Activated naive CD8-positive, alpha-beta T cell treated with anti-CD3 and anti-CD28 coated beads, Interleukin-2, amount 10 ng/mL, durations not matched to agents 7 days and 5 days (primary cell): ENCODE measurements at regions not wholly inside any gene's neighbourhood (a gene's known extent, or its start where the extent isn't known, plus 50 kb on each side); places are given as distances from the start of the nearest gene placed in this dataset.

ENCODE experiments used
- ATAC-seq: fragments of 150-1000 bp; cut with Tn5 transposase; one replicate; pipeline ENCODE4 v1.10.0; 2021; ENCODE audit warnings: low read depth, moderate library complexity
- POLR2A ChIA-PET: fragments of 350-600 bp; sonication (Branson Sonifier 250); formaldehyde crosslinking; loops from one replicate; lab custom pipeline; 2021; ENCODE audit warnings: antibody characterized with exemption; lab: Charles Lee
- DNase-seq: peaks from one replicate; pipeline ENCODE4 v3.0.0; 2021
- H3K27ac Mint-ChIP-seq: one replicate; pipeline ENCODE4 v1.8.0; 2022; ENCODE audit warnings: mild to moderate bottlenecking, mixed read lengths
- H3K27me3 Mint-ChIP-seq: one replicate; pipeline ENCODE4 v1.8.0; 2022; ENCODE audit warnings: mild to moderate bottlenecking, moderate library complexity, mixed read lengths
- H3K36me3 Mint-ChIP-seq: one replicate; pipeline ENCODE4 v1.8.0; 2021; ENCODE audit warnings: mild to moderate bottlenecking, mixed read lengths
- H3K4me1 Mint-ChIP-seq: one replicate; pipeline ENCODE4 v1.8.0; 2021; ENCODE audit warnings: mixed read lengths
- H3K4me3 Mint-ChIP-seq: one replicate; pipeline ENCODE4 v1.8.0; 2022; ENCODE audit warnings: mild to moderate bottlenecking, moderate library complexity, mixed read lengths
- H3K9me3 Mint-ChIP-seq: one replicate; pipeline ENCODE4 v1.8.0; 2021; ENCODE audit warnings: mixed read lengths

GRCh38 chr7:9231630-9232121, 798.3 kb downstream of the NXPH1 start:
- peaks cover 6% of the 10 kb centered on the region for H3K9me3 Mint-ChIP-seq
- POLR2A ChIA-PET, result no interaction called here
- H3K27me3 Mint-ChIP-seq, result no peaks in the 10 kb centered on the region
- no peak for DNase-seq
- no peak for ATAC-seq
- no peak overlapping the region for H3K4me3 Mint-ChIP-seq
- H3K27ac Mint-ChIP-seq, result no peak overlapping the region
- H3K4me1 Mint-ChIP-seq, result no peaks in the 10 kb centered on the region
- no peaks in the 10 kb centered on the region for H3K36me3 Mint-ChIP-seq

- Mint-ChIP-seq H3K27ac (no peak overlapping the region), H3K4me1 (no peaks in the 10 kb centered on the region), H3K9me3 (peaks cover 15% of the 10 kb centered on the region), H3K27me3 (no peaks in the 10 kb centered on the region), H3K4me3 (no peak overlapping the region), H3K36me3 (no peaks in the 10 kb centered on the region)
- no peak for DNase-seq
- no peak for ATAC-seq
- POLR2A ChIA-PET, result no interaction called here
These were observed 806.6 kb downstream of the NXPH1 start for GRCh38 chr7:9240001-9240400.

GRCh38 chr7:9241826-9242225, 808.4 kb downstream of the NXPH1 start:
- POLR2A ChIA-PET, result no interaction called here
- Mint-ChIP-seq H3K27ac (no peak overlapping the region), H3K4me1 (no peaks in the 10 kb centered on the region), H3K36me3 (no peaks in the 10 kb centered on the region), H3K9me3 (peaks cover 11% of the 10 kb centered on the region), H3K27me3 (no peaks in the 10 kb centered on the region), H3K4me3 (no peak overlapping the region)
- ATAC-seq (no peak), DNase-seq (no peak)

- no peaks in the 10 kb centered on the region for H3K27me3 Mint-ChIP-seq
- H3K4me3 Mint-ChIP-seq, result no peak overlapping the region
- no peaks in the 10 kb centered on the region for H3K36me3 Mint-ChIP-seq
- DNase-seq (no peak), ATAC-seq (no peak)
- H3K9me3 Mint-ChIP-seq, result peaks cover 11% of the 10 kb centered on the region
- POLR2A ChIA-PET, result no interaction called here
- H3K27ac Mint-ChIP-seq, result no peak overlapping the region
- H3K4me1 Mint-ChIP-seq, result no peaks in the 10 kb centered on the region
These were observed 809.2 kb downstream of the NXPH1 start for GRCh38 chr7:9242636-9243035.

- Mint-ChIP-seq H3K4me1 (no peaks in the 10 kb centered on the region), H3K4me3 (no peak overlapping the region), H3K27me3 (no peaks in the 10 kb centered on the region), H3K9me3 (peaks cover 8% of the 10 kb centered on the region), H3K36me3 (no peaks in the 10 kb centered on the region), H3K27ac (no peak overlapping the region)
- POLR2A ChIA-PET, result no interaction called here
- DNase-seq (no peak), ATAC-seq (no peak)
These were observed 817.5 kb downstream of the NXPH1 start for GRCh38 chr7:9250876-9251275.

- ATAC-seq (no peak), DNase-seq (no peak)
- H3K27me3 Mint-ChIP-seq, result no peaks in the 10 kb centered on the region
- H3K4me3 Mint-ChIP-seq, result no peak overlapping the region
- H3K27ac Mint-ChIP-seq, result no peak overlapping the region
- H3K36me3 Mint-ChIP-seq, result no peaks in the 10 kb centered on the region
- peaks cover 4% of the 10 kb centered on the region for H3K9me3 Mint-ChIP-seq
- no peaks in the 10 kb centered on the region for H3K4me1 Mint-ChIP-seq
- POLR2A ChIA-PET, result no interaction called here
These were observed 831.0 kb downstream of the NXPH1 start for GRCh38 chr7:9264395-9264794.

- Mint-ChIP-seq H3K9me3 (peaks cover 3% of the 10 kb centered on the region), H3K27me3 (no peaks in the 10 kb centered on the region), H3K4me3 (no peak overlapping the region), H3K27ac (no peak overlapping the region), H3K36me3 (no peaks in the 10 kb centered on the region), H3K4me1 (no peaks in the 10 kb centered on the region)
- ATAC-seq (no peak), DNase-seq (no peak)
- POLR2A ChIA-PET, result no interaction called here
These were observed 846.7 kb downstream of the NXPH1 start for GRCh38 chr7:9280088-9280487.

GRCh38 chr7:9283246-9283645, 849.8 kb downstream of the NXPH1 start:
- Mint-ChIP-seq H3K4me1 (no peaks in the 10 kb centered on the region), H3K27me3 (no peaks in the 10 kb centered on the region), H3K9me3 (peaks cover 4% of the 10 kb centered on the region), H3K27ac (no peak overlapping the region), H3K36me3 (no peaks in the 10 kb centered on the region), H3K4me3 (no peak overlapping the region)
- ATAC-seq (no peak), DNase-seq (no peak)
- POLR2A ChIA-PET, result no interaction called here

- no peak overlapping the region for H3K27ac Mint-ChIP-seq
- DNase-seq (no peak), ATAC-seq (no peak)
- no peaks in the 10 kb centered on the region for H3K36me3 Mint-ChIP-seq
- H3K4me1 Mint-ChIP-seq, result no peaks in the 10 kb centered on the region
- POLR2A ChIA-PET, result no interaction called here
- peaks cover 2% of the 10 kb centered on the region for H3K9me3 Mint-ChIP-seq
- H3K27me3 Mint-ChIP-seq, result no peaks in the 10 kb centered on the region
- H3K4me3 Mint-ChIP-seq, result no peak overlapping the region
These were observed 869.0 kb downstream of the NXPH1 start for GRCh38 chr7:9302436-9302835.

GRCh38 chr7:9307131-9307530, 873.7 kb downstream of the NXPH1 start:
- no peak overlapping the region for H3K4me3 Mint-ChIP-seq
- DNase-seq (no peak), ATAC-seq (no peak)
- peaks cover 2% of the 10 kb centered on the region for H3K9me3 Mint-ChIP-seq
- POLR2A ChIA-PET, result no interaction called here
- H3K36me3 Mint-ChIP-seq, result no peaks in the 10 kb centered on the region
- H3K27me3 Mint-ChIP-seq, result no peaks in the 10 kb centered on the region
- no peaks in the 10 kb centered on the region for H3K4me1 Mint-ChIP-seq
- H3K27ac Mint-ChIP-seq, result no peak overlapping the region

GRCh38 chr7:9324513-9324912, 891.1 kb downstream of the NXPH1 start:
- Mint-ChIP-seq H3K9me3 (peaks cover 3% of the 10 kb centered on the region), H3K36me3 (no peaks in the 10 kb centered on the region), H3K4me3 (no peak overlapping the region), H3K4me1 (no peaks in the 10 kb centered on the region), H3K27me3 (no peaks in the 10 kb centered on the region), H3K27ac (no peak overlapping the region)
- no peak for ATAC-seq
- no peak for DNase-seq
- POLR2A ChIA-PET, result no interaction called here

- Mint-ChIP-seq H3K27ac (no peak overlapping the region), H3K27me3 (no peaks in the 10 kb centered on the region), H3K36me3 (no peaks in the 10 kb centered on the region), H3K4me1 (no peaks in the 10 kb centered on the region), H3K9me3 (no peaks in the 10 kb centered on the region), H3K4me3 (no peak overlapping the region)
- POLR2A ChIA-PET, result no interaction called here
- ATAC-seq (no peak), DNase-seq (no peak)
These were observed 894.9 kb downstream of the NXPH1 start for GRCh38 chr7:9328296-9328695.

- no peak for ATAC-seq
- peaks cover 4% of the 10 kb centered on the region for H3K9me3 Mint-ChIP-seq
- no peaks in the 10 kb centered on the region for H3K36me3 Mint-ChIP-seq
- no peaks in the 10 kb centered on the region for H3K27me3 Mint-ChIP-seq
- H3K27ac Mint-ChIP-seq, result no peak overlapping the region
- no peak for DNase-seq
- no peak overlapping the region for H3K4me3 Mint-ChIP-seq
- POLR2A ChIA-PET, result no interaction called here
- no peaks in the 10 kb centered on the region for H3K4me1 Mint-ChIP-seq
These were observed 916.2 kb downstream of the NXPH1 start for GRCh38 chr7:9349625-9350024.

GRCh38 chr7:9391221-9391620, 957.8 kb downstream of the NXPH1 start:
- POLR2A ChIA-PET, result no interaction called here
- Mint-ChIP-seq H3K9me3 (peaks cover 10% of the 10 kb centered on the region), H3K36me3 (no peaks in the 10 kb centered on the region), H3K4me1 (no peaks in the 10 kb centered on the region), H3K4me3 (no peak overlapping the region), H3K27me3 (no peaks in the 10 kb centered on the region), H3K27ac (no peak overlapping the region)
- no peak for DNase-seq
- no peak for ATAC-seq

GRCh38 chr7:9391984-9392383, 958.6 kb downstream of the NXPH1 start:
- ATAC-seq (no peak), DNase-seq (no peak)
- H3K27ac Mint-ChIP-seq, result no peak overlapping the region
- peaks cover 8% of the 10 kb centered on the region for H3K9me3 Mint-ChIP-seq
- H3K4me1 Mint-ChIP-seq, result no peaks in the 10 kb centered on the region
- no peak overlapping the region for H3K4me3 Mint-ChIP-seq
- POLR2A ChIA-PET, result no interaction called here
- H3K36me3 Mint-ChIP-seq, result no peaks in the 10 kb centered on the region
- no peaks in the 10 kb centered on the region for H3K27me3 Mint-ChIP-seq
